Activated CD4-positive, alpha-beta T cell treated with anti-CD3 and anti-CD28 coated beads, Interleukin-2, Interleukin-6, amounts not matched to agents 100 ng/mL and 50 ng/mL, durations not matched to agents 16 hours and 8 hours (primary cell): ENCODE measurements at regions not wholly inside any gene's neighbourhood (a gene's known extent, or its start where the extent isn't known, plus 50 kb on each side); places are given as distances from the start of the nearest gene placed in this dataset.

Experiments
- DNase-seq: peaks from one replicate; pipeline ENCODE4 v3.0.0-alpha.2; 2020

- DNase-seq = no peak
Measured at GRCh38 chr22:25368271-25368670, 148.8 kb downstream of the CRYBB2 start.

GRCh38 chr22:25369041-25369440, 149.6 kb downstream of the CRYBB2 start:
- no peak for DNase-seq

- DNase-seq = no peak
Measured at GRCh38 chr22:25370322-25370721, 150.9 kb downstream of the CRYBB2 start.

- no peak for DNase-seq
Measured at GRCh38 chr22:25372000-25372595, 152.7 kb downstream of the CRYBB2 start.

GRCh38 chr22:25373961-25374360, 154.5 kb downstream of the CRYBB2 start:
- DNase-seq = no peak

- no peak for DNase-seq
Measured at GRCh38 chr22:25374869-25375268, 155.4 kb downstream of the CRYBB2 start.

GRCh38 chr22:25375683-25376082, 156.2 kb downstream of the CRYBB2 start:
- DNase-seq = no peak

- DNase-seq = no peak
Measured at GRCh38 chr22:25377699-25378098, 158.3 kb downstream of the CRYBB2 start.

GRCh38 chr22:25380122-25380747, 160.8 kb downstream of the CRYBB2 start:
- DNase-seq = no peak

GRCh38 chr22:25382762-25383161, 163.3 kb downstream of the CRYBB2 start:
- DNase-seq = no peak

GRCh38 chr22:25383278-25383820, 163.9 kb downstream of the CRYBB2 start:
- DNase-seq = no peak

- DNase-seq = no peak
Measured at GRCh38 chr22:25383892-25384291, 164.5 kb downstream of the CRYBB2 start.

- DNase-seq = no peak
Measured at GRCh38 chr22:25386538-25386884, 167.1 kb downstream of the CRYBB2 start.

GRCh38 chr22:25388415-25388814, 169.0 kb downstream of the CRYBB2 start:
- no peak for DNase-seq

- DNase-seq = peak; percentile 13
Measured at GRCh38 chr22:25388866-25389540, 169.6 kb downstream of the CRYBB2 start.

GRCh38 chr22:25389541-25389919, 170.1 kb downstream of the CRYBB2 start:
- DNase-seq = no peak

- DNase-seq = no peak
Measured at GRCh38 chr22:25390297-25391240, 171.1 kb downstream of the CRYBB2 start.

- no peak for DNase-seq
Measured at GRCh38 chr22:25392584-25392983, 171.9 kb upstream of the GRK3 start.

GRCh38 chr22:25393121-25393805, 171.2 kb upstream of the GRK3 start:
- no peak for DNase-seq

GRCh38 chr22:25395468-25395867, 169.0 kb upstream of the GRK3 start:
- DNase-seq = no peak

- DNase-seq = no peak
Measured at GRCh38 chr22:25395915-25396314, 168.6 kb upstream of the GRK3 start.

- DNase-seq = no peak
Measured at GRCh38 chr22:25396615-25397200, 167.8 kb upstream of the GRK3 start.
